GM19025 (cell line): ENCODE measurements at regions not wholly inside any gene's neighbourhood (a gene's known extent, or its start where the extent isn't known, plus 50 kb on each side); places are given as distances from the start of the nearest gene placed in this dataset.

Experiments
- ATAC-seq: cut with Tn5 transposase; IDR thresholded peaks from one replicate; pipeline ENCODE4 v1.9.1; 2021; ENCODE audit warnings: mild to moderate bottlenecking, low read depth, moderate library complexity; ENCODE audit not compliant: unreplicated experiment

GRCh38 chr10:111200505-111201186, 123.8 kb downstream of the ADRA2A start:
- ATAC-seq, result no peak

- no peak for ATAC-seq
Measured at GRCh38 chr10:111203615-111204014, 126.8 kb downstream of the ADRA2A start.

- ATAC-seq, result no peak
Measured at GRCh38 chr10:111204838-111205237, 128.0 kb downstream of the ADRA2A start.

GRCh38 chr10:111206521-111206920, 129.7 kb downstream of the ADRA2A start:
- ATAC-seq, result no peak

- ATAC-seq, result no peak
Measured at GRCh38 chr10:111207500-111207899, 130.7 kb downstream of the ADRA2A start.

- no peak for ATAC-seq
Measured at GRCh38 chr10:111208951-111209350, 132.1 kb downstream of the ADRA2A start.

GRCh38 chr10:111209692-111210091, 132.9 kb downstream of the ADRA2A start:
- ATAC-seq, result no peak

GRCh38 chr10:111211241-111211640, 134.4 kb downstream of the ADRA2A start:
- ATAC-seq, result no peak

GRCh38 chr10:111211706-111212105, 134.9 kb downstream of the ADRA2A start:
- no peak for ATAC-seq

- ATAC-seq, result no peak
Measured at GRCh38 chr10:111221682-111222480, 145.1 kb downstream of the ADRA2A start.

- no peak for ATAC-seq
Measured at GRCh38 chr10:111222961-111223360, 146.1 kb downstream of the ADRA2A start.

- ATAC-seq, result no peak
Measured at GRCh38 chr10:111231779-111232178, 154.9 kb downstream of the ADRA2A start.

GRCh38 chr10:111233439-111233838, 156.6 kb downstream of the ADRA2A start:
- no peak for ATAC-seq

- ATAC-seq, result no peak
Measured at GRCh38 chr10:111234234-111234913, 157.5 kb downstream of the ADRA2A start.

GRCh38 chr10:111234914-111235302, 158.1 kb downstream of the ADRA2A start:
- ATAC-seq, result no peak

- ATAC-seq, result no peak
Measured at GRCh38 chr10:111240348-111240747, 163.5 kb downstream of the ADRA2A start.

- ATAC-seq, result no peak
Measured at GRCh38 chr10:111243126-111243525, 166.3 kb downstream of the ADRA2A start.

GRCh38 chr10:111246136-111246535, 169.3 kb downstream of the ADRA2A start:
- no peak for ATAC-seq

- no peak for ATAC-seq
Measured at GRCh38 chr10:111246814-111247452, 170.1 kb downstream of the ADRA2A start.

GRCh38 chr10:111247781-111248389, 171.1 kb downstream of the ADRA2A start:
- ATAC-seq, result no peak
